H1 (cell line): ENCODE measurements at regions not wholly inside any gene's neighbourhood (a gene's known extent, or its start where the extent isn't known, plus 50 kb on each side); places are given as distances from the start of the nearest gene placed in this dataset.

ENCODE experiments used
- CTCF ChIA-PET: fragments of 300-600 bp; sonication (Branson Sonifier 250); formaldehyde crosslinking; loops from one replicate; lab custom pipeline; 2021; ENCODE audit not compliant: partially characterized antibody; lab: Charles Lee
- POLR2A ChIA-PET: fragments of 300-600 bp; sonication (Branson Sonifier 250); formaldehyde crosslinking; loops from one replicate; lab custom pipeline; 2021; ENCODE audit warnings: inconsistent platforms; ENCODE audit not compliant: partially characterized antibody; lab: Charles Lee
- DNase-seq, 2 experiments: peaks; one replicate each; pipeline versions ENCODE4 v3.0.0 to v3.0.0-alpha.2; 2010 to 2022; ENCODE audit warnings: low spot score in 2 of 2, low read depth in 1 of 2, mixed read lengths in 1 of 2
- FAIRE-seq: peaks from 2 replicates; lab custom pipeline; 2011; peaks lifted over from hg19 to GRCh38; lab: Jason Lieb, UNC
- H2AFZ ChIP-seq: 2 replicates; pipeline ENCODE4 v1.8.1; 2012; ENCODE audit warnings: low read length, inconsistent platforms
- H2AK5ac ChIP-seq: 2 replicates; pipeline ENCODE4 v1.6.1; 2013; ENCODE audit warnings: low read depth, low read length
- H2BK120ac ChIP-seq: replicated peaks from 2 replicates; pipeline ENCODE3; 2013; ENCODE audit warnings: low read depth, low read length, inconsistent platforms
- H2BK12ac ChIP-seq: 2 replicates; pipeline ENCODE4 v1.6.1; 2013; ENCODE audit warnings: low read depth, low read length
- H2BK15ac ChIP-seq: 2 replicates; pipeline ENCODE4 v1.6.1; 2013; ENCODE audit warnings: low read length
- H2BK20ac ChIP-seq: 2 replicates; pipeline ENCODE4 v1.6.1; 2013; ENCODE audit warnings: low read length
- H2BK5ac ChIP-seq: 2 replicates; pipeline ENCODE4 v1.6.1; 2013; ENCODE audit warnings: low read depth, low read length
- H3K14ac ChIP-seq: 2 replicates; pipeline ENCODE4 v1.6.1; 2013; ENCODE audit warnings: inconsistent platforms; ENCODE audit not compliant: insufficient read length
- H3K18ac ChIP-seq: 2 replicates; pipeline ENCODE4 v1.6.1; 2013; ENCODE audit warnings: low read length; ENCODE audit errors: extremely low read depth
- H3K23ac ChIP-seq: 2 replicates; pipeline ENCODE4 v1.6.1; 2013; ENCODE audit warnings: inconsistent platforms; ENCODE audit not compliant: insufficient read length
- H3K23me2 ChIP-seq: 2 replicates; pipeline ENCODE4 v1.6.1; 2013; ENCODE audit warnings: low read depth, low read length
- H3K27ac ChIP-seq: 2 replicates; pipeline ENCODE4 v1.6.1; 2011; ENCODE audit warnings: low read depth, low read length, inconsistent platforms
- H3K27me3 ChIP-seq, 4 experiments: replicated peaks in 1 of 4; 1 replicate in 1 of 4; 2 replicates in 3 of 4; pipeline versions ENCODE4 v1.6.1 to v1.8.1; 2011 to 2013; ENCODE audit warnings: low read length in 3 of 4, mild to moderate bottlenecking in 3 of 4, inconsistent platforms in 2 of 4, mixed read lengths in 2 of 4, moderate library complexity in 1 of 4; ENCODE audit not compliant: control insufficient read depth in 3 of 4, insufficient read depth in 3 of 4; ENCODE audit errors: extremely low read depth in 1 of 4
- H3K36me3 ChIP-seq, 4 experiments: 2 replicates each; pipeline versions ENCODE4 v1.6.1 to v1.8.1; 2011 to 2013; ENCODE audit warnings: mild to moderate bottlenecking in 4 of 4, low read length in 3 of 4, moderate library complexity in 2 of 4, control low read depth in 1 of 4, inconsistent platforms in 1 of 4; ENCODE audit not compliant: insufficient read depth in 4 of 4, control insufficient read depth in 2 of 4
- H3K4ac ChIP-seq: replicated peaks from 2 replicates; pipeline ENCODE3; 2013; ENCODE audit warnings: low read length, low read depth, mixed read lengths, inconsistent platforms; ENCODE audit not compliant: insufficient read length
- H3K4me1 ChIP-seq, 4 experiments: replicated peaks in 1 of 4; 1 replicate in 1 of 4; 2 replicates in 3 of 4; pipeline versions ENCODE4 v1.6.1 to v1.8.1; 2011 to 2013; ENCODE audit warnings: low read length in 3 of 4, inconsistent platforms in 2 of 4, mixed read lengths in 1 of 4; ENCODE audit not compliant: insufficient read depth in 4 of 4, control insufficient read depth in 3 of 4
- H3K4me2 ChIP-seq, 2 experiments: 2 replicates each; pipeline versions ENCODE4 v1.6.1 to v1.8.1; 2011 to 2013; ENCODE audit warnings: low read depth in 2 of 2, low read length in 2 of 2, control low read depth in 1 of 2, inconsistent platforms in 1 of 2, mild to moderate bottlenecking in 1 of 2; ENCODE audit not compliant: insufficient read depth in 1 of 2
- H3K4me3 ChIP-seq, 4 experiments: fragments of 200-600, 300-600 bp in 1 of 4; sonication (generic), shearing (Covaris generic), sonication (Bioruptor Twin) in 1 of 4; 2 replicates each; pipeline versions ENCODE4 v1.5.1 to v1.8.1; 2011 to 2016; ENCODE audit warnings: low read length in 4 of 4, low read depth in 3 of 4, control low read depth in 2 of 4, inconsistent platforms in 2 of 4, mild to moderate bottlenecking in 2 of 4, mixed read lengths in 1 of 4, moderate library complexity in 1 of 4; ENCODE audit not compliant: insufficient read depth in 2 of 4; ENCODE audit errors: extremely low read depth in 1 of 4
- H3K56ac ChIP-seq: replicated peaks from 2 replicates; pipeline ENCODE3; 2013; ENCODE audit warnings: low read depth, mild to moderate bottlenecking, mixed read lengths, low read length, inconsistent platforms; ENCODE audit not compliant: insufficient read length
- H3K79me1 ChIP-seq: 2 replicates; pipeline ENCODE4 v1.6.1; 2013; ENCODE audit warnings: low read depth, low read length, control low read depth
- H3K79me2 ChIP-seq, 2 experiments: 2 replicates each; pipeline versions ENCODE4 v1.6.1 to v1.8.1; 2012 to 2013; ENCODE audit warnings: low read length in 2 of 2, mild to moderate bottlenecking in 2 of 2, inconsistent platforms in 1 of 2; ENCODE audit not compliant: insufficient read depth in 2 of 2, control insufficient read depth in 1 of 2
- H3K9ac ChIP-seq, 4 experiments: replicated peaks in 1 of 4; 1 replicate in 1 of 4; 2 replicates in 3 of 4; pipeline versions ENCODE4 v1.6.1 to v1.8.1; 2011 to 2013; ENCODE audit warnings: low read depth in 3 of 4, low read length in 3 of 4, control low read depth in 2 of 4, mild to moderate bottlenecking in 2 of 4, moderate library complexity in 2 of 4, inconsistent platforms in 1 of 4; ENCODE audit errors: extremely low read depth in 1 of 4
- H3K9me3 ChIP-seq, 2 experiments: 2 replicates each; pipeline versions ENCODE4 v1.6.1 to v1.8.1; 2012 to 2013; ENCODE audit warnings: mild to moderate bottlenecking in 2 of 2, moderate library complexity in 2 of 2, control low read depth in 1 of 2, inconsistent platforms in 1 of 2, low read depth in 1 of 2, low read length in 1 of 2, mixed read lengths in 1 of 2; ENCODE audit not compliant: insufficient read depth in 2 of 2
- H4K20me1 ChIP-seq, 2 experiments: replicated peaks in 1 of 2; 2 replicates each; pipeline versions ENCODE3 to v1.8.1; 2011 to 2013; ENCODE audit warnings: inconsistent platforms in 2 of 2, low read length in 2 of 2, mild to moderate bottlenecking in 1 of 2; ENCODE audit not compliant: insufficient read depth in 2 of 2, control insufficient read depth in 1 of 2
- H4K5ac ChIP-seq: 2 replicates; pipeline ENCODE4 v1.6.1; 2013; ENCODE audit warnings: low read length, low read depth, mixed read lengths, inconsistent platforms; ENCODE audit not compliant: insufficient read length
- H4K8ac ChIP-seq: 2 replicates; pipeline ENCODE4 v1.8.0; 2013; ENCODE audit warnings: mild to moderate bottlenecking, moderate library complexity, low read length, inconsistent platforms; ENCODE audit not compliant: insufficient read depth; ENCODE audit errors: extremely low read depth
- H4K91ac ChIP-seq: replicated peaks from 2 replicates; pipeline ENCODE3; 2013; ENCODE audit warnings: low read length, mixed read lengths, inconsistent platforms; ENCODE audit not compliant: insufficient read length
- MAX ChIP-seq: IDR thresholded peaks from 2 replicates; pipeline ENCODE4 v1.6.1; 2012; ENCODE audit warnings: inconsistent platforms
- POU5F1 ChIP-seq: IDR thresholded peaks from 2 replicates; pipeline ENCODE4 v1.6.1; 2011; ENCODE audit warnings: low read depth, mild to moderate bottlenecking, low read length, moderate library complexity
- RAD21 ChIP-seq, 2 experiments: IDR thresholded peaks in 1 of 2; conservative IDR thresholded peaks in 1 of 2; 2 replicates each; pipeline ENCODE4 v1.6.1; 2011; ENCODE audit warnings: low read depth in 2 of 2, low read length in 2 of 2, improper control_type of control experiment in 1 of 2, inconsistent platforms in 1 of 2, mild to moderate bottlenecking in 1 of 2, moderate library complexity in 1 of 2
- RBBP5 ChIP-seq: IDR thresholded peaks from 2 replicates; pipeline ENCODE4 v1.7.1; 2012; ENCODE audit warnings: low read depth, mild to moderate bottlenecking, inconsistent platforms, low read length, moderate library complexity, borderline replicate concordance
- SP1 ChIP-seq: IDR thresholded peaks from 2 replicates; pipeline ENCODE4 v1.6.1; 2011; ENCODE audit warnings: low read depth, low read length
- SUZ12 ChIP-seq: fragments of 200-600 bp; sonication (generic); IDR thresholded peaks from 2 replicates; pipeline ENCODE4 v1.6.1; 2012; ENCODE audit warnings: mild to moderate bottlenecking, inconsistent platforms, low read length, moderate library complexity, mixed read lengths
- WGBS, 2 experiments: shearing (Covaris generic) in 1 of 2; methylation state at CpG; one replicate each; pipeline versions ENCODE4 v1.1.6 to v1.1.7; 2013 to 2015; ENCODE audit warnings: low lambda C conversion rate in 2 of 2, mixed read lengths in 2 of 2, inconsistent platforms in 1 of 2, low coverage in 1 of 2, missing lambda C conversion rate in 1 of 2; ENCODE audit not compliant: insufficient replicate concordance in 2 of 2, insufficient coverage in 1 of 2, insufficient read length in 1 of 2; ENCODE audit errors: extremely low coverage in 1 of 2, missing lambda C conversion rate in 1 of 2; 5-methylcytosine and 5-hydroxymethylcytosine counted together

DNA sequence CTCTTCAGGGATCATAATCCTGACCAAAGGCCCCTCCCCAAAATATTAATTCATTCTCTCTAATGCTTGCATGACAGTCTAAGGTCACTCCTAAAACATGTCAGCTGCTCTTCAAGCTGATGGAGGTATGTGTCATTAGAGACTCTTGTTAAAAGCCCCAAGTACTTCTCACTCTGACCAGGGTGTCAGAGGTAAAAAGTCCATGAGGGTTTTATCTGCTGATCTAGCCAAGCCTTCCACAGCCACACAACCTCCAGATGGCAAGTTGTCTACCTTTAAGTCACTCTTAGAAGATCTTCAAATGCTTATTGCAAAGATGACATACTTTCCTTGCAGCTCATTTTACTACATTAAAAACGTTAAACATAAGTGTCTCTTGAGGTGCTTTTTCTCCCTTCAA is 83.6 kb upstream of the ETAA1 start:
- no peak overlapping the region for H3K14ac ChIP-seq
- CTCF ChIA-PET = interaction anchor here (0.6 to 0.7 kb wide), 2 partner anchors 102 to 166 kb away, joined by 3 read pairs; no protein-coding TSS in a partner anchor
- H2BK12ac ChIP-seq = no peak overlapping the region
- no peaks in the 10 kb centered on the region for H3K27me3 ChIP-seq
- WGBS, 2 experiments = 79% methylated on average over 1 of the region's 1 CpG; no CpG with 5 or more reads in 1 of the 2 experiments
- no peak overlapping the region for H2AFZ ChIP-seq
- no peak overlapping the region for H3K4ac ChIP-seq
- H3K9ac ChIP-seq = no peak overlapping the region
- no peak overlapping the region for H4K5ac ChIP-seq
- H3K18ac ChIP-seq = no peak overlapping the region
- no peak for FAIRE-seq
- H3K4me1 ChIP-seq = no peaks in the 10 kb centered on the region; a peak in 2 of 7 replicates
- no peak overlapping the region for H4K8ac ChIP-seq
- H3K23me2 ChIP-seq = no peaks in the 10 kb centered on the region
- H3K4me3 ChIP-seq = no peak overlapping the region
- no peak overlapping the region for H3K56ac ChIP-seq
- no peaks in the 10 kb centered on the region for H4K20me1 ChIP-seq
- no peak overlapping the region for H3K23ac ChIP-seq
- no peak overlapping the region for H3K27ac ChIP-seq
- H3K4me2 ChIP-seq = no peak overlapping the region
- no peak overlapping the region for H2AK5ac ChIP-seq
- TF ChIP-seq SUZ12 (no peak), RBBP5 (no peak), POU5F1 (no peak), SP1 (no peak), RAD21 (IDR thresholded peaks at IDR 0.05 in 1 of 2, conservative IDR thresholded peaks at IDR 0.05 in 1 of 2; ENCODE audit: low read depth in 2 of 2, low read length in 2 of 2) (no peak), MAX (no peak)
- TF ChIP-seq, all 59 proteins: peak for 0
- no peak for DNase-seq
- H3K36me3 ChIP-seq = no peaks in the 10 kb centered on the region
- no peaks in the 10 kb centered on the region for H3K79me1 ChIP-seq
- no peak overlapping the region for H2BK15ac ChIP-seq
- no peaks in the 10 kb centered on the region for H3K9me3 ChIP-seq
- POLR2A ChIA-PET = no interaction called here
- H2BK120ac ChIP-seq = no peak overlapping the region
- H2BK20ac ChIP-seq = no peak overlapping the region
- no peak overlapping the region for H4K91ac ChIP-seq
- no peaks in the 10 kb centered on the region for H3K79me2 ChIP-seq
- no peak overlapping the region for H2BK5ac ChIP-seq
